Ascending aorta (tissue), 2 donors: ENCODE measurements at regions not wholly inside any gene's neighbourhood (a gene's known extent, or its start where the extent isn't known, plus 50 kb on each side); places are given as distances from the start of the nearest gene placed in this dataset.

Experiments
- DNase-seq, 2 donors: peaks; one replicate each; pipeline ENCODE4 v3.0.0-alpha.2; 2019; ENCODE audit warnings: low spot score in 2 of 2
- H3K27ac ChIP-seq, 2 donors: fragments of 200-600 bp; sonication (generic); one replicate each; pipeline ENCODE4 v1.5.1; 2016 to 2017; ENCODE audit warnings: mild to moderate bottlenecking in 1 of 2
- H3K27me3 ChIP-seq: fragments of 200-600 bp; sonication (generic); one replicate; pipeline ENCODE4 v1.5.1; 2017
- H3K36me3 ChIP-seq, 2 donors: fragments of 200-600 bp; sonication (generic); one replicate each; pipeline ENCODE4 v1.5.1; 2016
- H3K4me1 ChIP-seq, 2 donors: fragments of 200-600 bp; sonication (generic); one replicate each; pipeline ENCODE4 v1.5.1; 2016 to 2017; ENCODE audit warnings: mild to moderate bottlenecking in 1 of 2
- H3K4me3 ChIP-seq, 2 donors: fragments of 200-600 bp; sonication (generic); one replicate each; pipeline ENCODE4 v1.5.1; 2016 to 2017; ENCODE audit warnings: mild to moderate bottlenecking in 1 of 2
- H3K9me3 ChIP-seq, 2 donors: fragments of 200-600 bp; sonication (generic); one replicate each; pipeline ENCODE4 v1.5.1; 2016
- CTCF ChIP-seq, 3 experiments: fragments of 200-600 bp in 2 of 3; fragments of 450-650 bp in 1 of 3; sonication (generic) in 2 of 3; IDR thresholded peaks; one replicate each; pipeline ENCODE4 v1.5.1; 2016 to 2019; ENCODE audit warnings: antibody characterized with exemption in 3 of 3, mild to moderate bottlenecking in 1 of 3, moderate library complexity in 1 of 3
- intact Hi-C: fragments of 100-400 bp; cut with DNase I; formaldehyde crosslinking; loops from one replicate; pipeline ENCODE4 v1.15.1; 2023

- DNase-seq: peak in 1 of 2 donors; percentile 41
- no peak for TF ChIP-seq CTCF (IDR thresholded peaks at IDR 0.05)
- no peaks in the 10 kb centered on the region for H3K9me3 ChIP-seq
- H3K36me3 ChIP-seq: no peaks in the 10 kb centered on the region
- H3K4me3 ChIP-seq: no peak overlapping the region
- H3K27ac ChIP-seq: no peak overlapping the region
- intact Hi-C loops: no loop called here
- H3K27me3 ChIP-seq: no peaks in the 10 kb centered on the region
- H3K4me1 ChIP-seq: no peaks in the 10 kb centered on the region
These were observed 416.6 kb downstream of the RPS24 start for GRCh38 chr10:78450239-78450638.

- H3K36me3 ChIP-seq: no peaks in the 10 kb centered on the region
- no peaks in the 10 kb centered on the region for H3K4me1 ChIP-seq
- DNase-seq: peak in 1 of 2 donors; percentile 40
- intact Hi-C loops: no loop called here
- no peak overlapping the region for H3K27ac ChIP-seq
- no peak overlapping the region for H3K4me3 ChIP-seq
- TF ChIP-seq CTCF (IDR thresholded peaks at IDR 0.05): no peak
- H3K9me3 ChIP-seq: no peaks in the 10 kb centered on the region
- no peaks in the 10 kb centered on the region for H3K27me3 ChIP-seq
These were observed 417.3 kb downstream of the RPS24 start for GRCh38 chr10:78450807-78451485.

GRCh38 chr10:78451592-78451991, 417.9 kb downstream of the RPS24 start:
- Histone ChIP-seq H3K4me1 (no peaks in the 10 kb centered on the region), H3K4me3 (no peak overlapping the region), H3K27me3 (no peaks in the 10 kb centered on the region), H3K27ac (no peak overlapping the region), H3K36me3 (no peaks in the 10 kb centered on the region), H3K9me3 (no peaks in the 10 kb centered on the region)
- peak in 1 of 2 donors; percentile 50 for DNase-seq
- no peak for TF ChIP-seq CTCF (IDR thresholded peaks at IDR 0.05)
- intact Hi-C loops: no loop called here

GRCh38 chr10:78454123-78454645, 420.5 kb downstream of the RPS24 start:
- intact Hi-C loops: no loop called here
- Histone ChIP-seq H3K9me3 (no peaks in the 10 kb centered on the region), H3K4me1 (no peaks in the 10 kb centered on the region), H3K36me3 (no peaks in the 10 kb centered on the region), H3K4me3 (no peak overlapping the region), H3K27ac (no peak overlapping the region), H3K27me3 (no peaks in the 10 kb centered on the region)
- no peak for TF ChIP-seq CTCF (IDR thresholded peaks at IDR 0.05)
- DNase-seq: no peak

- no peak for DNase-seq
- Histone ChIP-seq H3K9me3 (no peaks in the 10 kb centered on the region), H3K4me3 (no peak overlapping the region), H3K4me1 (no peaks in the 10 kb centered on the region), H3K36me3 (no peaks in the 10 kb centered on the region), H3K27ac (no peak overlapping the region), H3K27me3 (no peaks in the 10 kb centered on the region)
- intact Hi-C loops: no loop called here
- no peak for TF ChIP-seq CTCF (IDR thresholded peaks at IDR 0.05)
These were observed 421.6 kb downstream of the RPS24 start for GRCh38 chr10:78455236-78455635.
